ENCODE measurements at regions not wholly inside any gene's neighbourhood (a gene's known extent, or its start where the extent isn't known, plus 50 kb on each side); places are given as distances from the start of the nearest gene placed in this dataset.
"Not testable (repeated sequence)": the region's sequence is repeated elsewhere in the genome, so short reads cannot be mapped to it uniquely, and the experiment has no call there.

- DNase-seq: no peak
Measured at GRCh38 chr21:23664193-23664694, 1943.0 kb downstream of the MRPL39 start.

- no peak for DNase-seq
Measured at GRCh38 chr21:23660560-23660959, 1946.7 kb downstream of the MRPL39 start.

DNA sequence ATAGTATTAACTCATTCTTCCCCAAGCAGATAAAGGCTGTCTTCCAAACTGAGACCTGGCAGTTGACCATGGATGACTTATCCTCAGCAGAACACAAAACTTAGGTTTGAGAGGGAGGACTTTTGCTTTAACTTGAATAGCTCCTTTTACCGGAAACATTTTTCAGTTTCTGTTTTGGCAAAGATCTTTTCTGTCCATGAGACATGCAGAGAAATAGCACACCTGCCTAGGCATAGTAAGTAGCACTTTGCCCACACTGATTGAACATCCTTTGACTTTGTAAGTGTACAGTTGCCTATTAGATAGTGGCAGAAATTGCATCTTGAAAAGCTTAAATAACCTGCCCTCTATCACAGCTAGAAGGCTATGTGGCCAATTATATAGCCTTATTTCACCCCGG, 1962.5 kb downstream of the MRPL39 start:
- no peak for DNase-seq

DNA sequence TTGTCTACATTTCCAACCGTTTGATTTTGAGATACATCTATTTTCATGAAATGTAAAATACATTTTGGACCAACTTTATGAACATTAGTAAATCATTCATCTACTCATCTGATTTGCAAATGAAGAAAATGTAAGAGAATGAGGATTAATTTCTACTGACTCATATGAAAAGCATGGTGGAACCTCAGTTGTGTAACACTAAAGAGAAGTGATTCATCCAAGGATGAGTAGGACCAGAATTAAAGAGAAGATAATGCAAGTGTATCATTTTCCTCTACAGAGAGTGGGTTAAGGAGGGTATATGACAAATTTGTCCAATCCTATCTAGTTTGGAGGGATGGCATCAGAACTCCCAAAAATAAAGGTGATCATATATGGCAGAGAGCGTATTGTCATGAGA, 1967.6 kb downstream of the MRPL39 start:
- no peak for DNase-seq

GRCh38 chr21:23638131-23638695, 1969.1 kb downstream of the MRPL39 start:
- no peak for DNase-seq

GRCh38 chr21:23633447-23633940, 1973.8 kb downstream of the MRPL39 start:
- peak; percentile 11 for DNase-seq

GRCh38 chr21:23624281-23624680, 1983.0 kb downstream of the MRPL39 start:
- DNase-seq: no peak

DNA sequence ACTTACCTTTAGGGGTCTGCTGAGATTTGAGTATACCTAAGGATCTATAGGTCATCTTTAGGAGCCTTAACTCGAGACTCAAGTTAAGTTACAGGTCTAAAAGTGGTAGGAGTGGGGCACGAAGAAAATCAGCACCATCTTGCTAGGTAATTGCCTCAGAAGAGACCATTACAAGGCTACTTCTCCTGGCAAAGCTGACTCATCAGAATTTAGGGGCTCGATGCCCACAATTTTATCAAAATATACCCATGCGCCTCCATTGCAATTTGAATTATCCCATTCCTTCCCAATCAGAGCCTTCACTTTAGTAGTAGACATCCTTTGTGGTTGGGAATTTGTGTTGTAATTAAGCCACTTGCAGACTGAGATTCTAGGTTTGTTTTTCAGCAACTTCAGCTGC, 1994.3 kb downstream of the MRPL39 start:
- DNase-seq: no peak

- no peak for DNase-seq
Measured at GRCh38 chr21:23612210-23612609, 1995.1 kb downstream of the MRPL39 start.

GRCh38 chr21:23607782-23608431, 1999.4 kb downstream of the MRPL39 start:
- DNase-seq: no peak

DNA sequence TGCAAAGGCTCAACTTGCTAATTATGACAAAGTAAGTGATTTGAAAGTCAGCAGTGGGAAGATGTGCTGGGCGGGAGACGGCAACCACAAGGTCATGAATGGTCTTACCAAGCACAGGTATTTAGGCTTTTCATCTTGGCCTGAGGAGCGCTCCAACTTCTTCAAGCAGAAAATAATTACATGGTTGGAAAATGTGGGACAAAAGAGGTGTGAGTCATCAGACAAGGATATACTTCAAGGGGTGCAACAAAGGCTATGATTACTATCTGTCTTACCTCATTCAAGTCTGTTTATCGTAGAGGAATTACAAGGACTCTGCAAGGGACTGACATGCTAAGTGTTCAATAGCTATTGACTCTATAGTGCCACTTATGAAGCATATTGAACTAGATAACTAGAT, 2005.7 kb downstream of the MRPL39 start:
- no peak for DNase-seq

DNA sequence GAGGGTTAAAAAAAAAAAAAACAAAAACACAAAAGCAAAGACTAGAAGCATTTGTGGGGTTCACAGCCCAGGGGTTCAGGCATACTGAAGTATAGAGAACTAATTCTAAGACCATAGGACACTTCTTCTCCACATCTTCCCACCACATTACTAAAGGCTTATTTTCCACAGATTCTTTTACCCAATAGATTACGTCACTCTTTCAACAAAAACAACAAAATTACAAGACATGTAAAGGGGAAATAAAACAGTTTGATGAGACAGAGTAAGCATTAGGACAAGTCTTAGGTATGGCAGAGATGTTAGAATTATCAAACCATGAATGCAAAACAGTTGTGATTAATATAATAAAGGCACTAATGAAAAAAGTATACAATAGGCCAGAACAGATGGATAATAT, 2013.7 kb downstream of the MRPL39 start:
- no peak for DNase-seq

GRCh38 chr21:23585419-23585818, 2021.9 kb downstream of the MRPL39 start:
- DNase-seq: no peak

DNA sequence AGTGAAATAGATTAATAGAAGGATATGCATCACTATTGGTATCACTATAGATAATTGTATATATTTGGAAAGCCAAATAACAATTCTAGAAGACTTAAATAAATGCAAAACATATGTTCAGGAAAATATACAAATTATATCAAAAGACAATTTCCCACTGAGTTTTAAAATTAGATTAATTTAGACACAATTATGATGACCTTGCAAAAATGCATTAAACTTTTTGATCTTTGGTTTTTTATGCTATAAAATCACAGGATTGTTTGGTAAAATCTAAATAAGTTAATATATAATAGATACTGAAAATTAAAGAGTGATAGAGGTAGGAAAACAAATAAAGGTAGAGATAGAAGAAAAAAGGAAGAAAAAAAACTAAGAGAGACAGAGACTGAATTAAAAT, 2027.7 kb downstream of the MRPL39 start:
- no peak for DNase-seq

GRCh38 chr21:23578027-23578426, 2029.3 kb downstream of the MRPL39 start:
- no peak for DNase-seq

- DNase-seq: no peak
Measured at GRCh38 chr21:23574932-23575331, 2032.3 kb downstream of the MRPL39 start.

DNA sequence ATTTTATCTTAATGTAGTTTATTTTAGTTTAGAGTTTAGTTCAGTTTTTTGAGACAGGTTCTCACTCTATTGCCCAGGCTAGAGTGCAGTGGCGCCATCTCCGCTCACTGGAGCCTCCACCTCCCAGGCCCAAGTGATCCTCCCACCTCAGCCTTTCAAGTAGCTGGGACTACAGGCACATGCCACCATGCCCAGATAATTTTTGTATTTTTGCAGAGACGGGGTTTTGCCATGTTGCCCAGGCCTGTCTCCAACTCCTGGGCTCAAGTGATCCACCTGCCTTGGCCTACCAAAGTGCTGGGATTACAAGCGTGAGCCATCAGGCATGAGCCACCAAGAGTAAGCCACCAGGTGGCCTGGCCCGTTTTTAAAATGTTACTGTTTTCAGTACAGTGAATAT, 2058.4 kb downstream of the MRPL39 start:
- DNase-seq: not testable (repeated sequence)

DNA sequence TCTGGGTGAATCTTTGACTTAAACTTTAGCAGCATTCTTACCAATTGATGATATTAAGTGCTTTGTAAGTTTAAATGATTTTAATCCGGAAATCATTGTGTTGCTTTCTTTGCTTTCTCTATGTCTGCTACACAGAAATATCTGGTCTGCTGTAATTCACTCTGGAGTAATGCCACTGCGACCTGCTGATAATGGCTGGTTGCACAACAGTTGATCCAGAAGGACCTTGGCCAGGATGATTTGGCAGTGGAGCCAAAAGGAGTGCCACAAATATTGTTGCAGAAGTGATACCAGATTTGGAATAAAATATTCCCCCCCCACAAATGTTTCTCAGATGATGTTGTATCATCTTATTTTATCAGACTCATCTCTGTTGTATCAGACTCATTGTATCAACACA, 2063.9 kb downstream of the MRPL39 start:
- DNase-seq: no peak

GRCh38 chr21:23542097-23542496, 2065.2 kb downstream of the MRPL39 start:
- DNase-seq: no peak

DNA sequence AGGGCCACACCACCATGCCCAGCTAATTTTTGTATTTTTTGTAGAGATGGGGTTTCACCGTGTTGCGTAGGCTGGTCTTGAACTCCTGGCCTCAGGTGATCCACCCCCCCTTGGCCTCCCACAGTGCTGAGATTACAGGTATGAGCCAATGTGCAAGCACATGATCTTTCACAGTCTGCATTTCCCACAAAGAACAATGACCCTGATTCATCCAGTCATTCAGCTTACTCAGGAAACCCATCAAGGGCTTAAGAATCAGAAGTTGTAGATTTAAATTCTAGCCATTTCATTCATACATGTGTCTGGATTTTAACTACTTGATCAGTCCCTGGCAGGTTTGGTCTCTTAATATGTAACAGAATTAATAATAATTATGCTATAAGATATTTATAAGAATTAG, 2065.7 kb downstream of the MRPL39 start:
- no peak for DNase-seq

- no peak for DNase-seq
Measured at GRCh38 chr21:23534850-23535249, 2072.4 kb downstream of the MRPL39 start.

- DNase-seq: no peak
Measured at GRCh38 chr21:23531444-23531843, 2075.8 kb downstream of the MRPL39 start.

- no peak for DNase-seq
Measured at GRCh38 chr21:23524685-23525084, 2082.6 kb downstream of the MRPL39 start.

GRCh38 chr21:23522751-23523150, 2084.5 kb downstream of the MRPL39 start:
- no peak for DNase-seq

DNA sequence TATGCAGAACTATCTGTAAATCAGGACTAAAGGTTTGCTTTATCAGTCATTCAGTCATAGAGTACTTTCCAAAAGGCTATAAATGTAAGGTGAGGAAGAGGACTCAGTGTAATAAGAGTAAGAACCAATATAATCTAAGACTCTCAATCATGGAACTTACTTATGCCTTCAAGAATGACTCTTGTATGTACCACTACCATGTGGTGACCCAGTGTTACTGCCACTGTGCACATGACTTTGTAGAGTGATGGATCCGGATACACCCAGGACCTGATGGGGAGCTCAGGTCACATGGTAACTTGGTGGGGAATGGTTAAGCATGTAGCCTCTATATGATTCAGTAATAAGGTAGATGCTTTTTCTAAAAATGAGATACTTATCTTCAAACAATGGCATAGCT, 2099.8 kb downstream of the MRPL39 start:
- DNase-seq: no peak
